PC-3 (cell line): ENCODE measurements at regions not wholly inside any gene's neighbourhood (a gene's known extent, or its start where the extent isn't known, plus 50 kb on each side); places are given as distances from the start of the nearest gene placed in this dataset.

ENCODE experiments used
- ATAC-seq: fragments of 200-7000 bp; cut with Tn5 transposase; 2 replicates; pipeline ENCODE4 v1.9.1; 2020; ENCODE audit warnings: mild to moderate bottlenecking, moderate library complexity
- BruUV-seq: library from RNA; stranded (reverse); fragments of 400-500 nt; replicated peaks from 2 replicates; lab custom pipeline; 2021; lab: Mats Ljungman, UMichigan
- CTCF ChIA-PET: fragments of 300-600 bp; sonication (Branson Sonifier 250); formaldehyde crosslinking; loops from one replicate; lab custom pipeline; 2022; ENCODE audit warnings: antibody characterized with exemption; lab: Charles Lee
- POLR2A ChIA-PET: fragments of 300-600 bp; sonication (Branson Sonifier 250); formaldehyde crosslinking; loops from one replicate; lab custom pipeline; 2022; ENCODE audit warnings: antibody characterized with exemption; ENCODE audit not compliant: unreplicated experiment; lab: Charles Lee
- DNase-seq: peaks from one replicate; pipeline ENCODE4 v3.0.0-alpha.2; 2015
- H2AFZ ChIP-seq: fragments of 300-600 bp; sonication (generic); 2 replicates; pipeline ENCODE4 v1.6.0; 2016; ENCODE audit warnings: antibody characterized with exemption, low read length
- H3F3A ChIP-seq: fragments of 300-600 bp; sonication (generic); one replicate; pipeline ENCODE4 v1.6.0; 2017; ENCODE audit warnings: antibody characterized with exemption, low read length, control low read depth, mild to moderate bottlenecking; ENCODE audit not compliant: unreplicated experiment
- H3K27ac ChIP-seq: fragments of 300-600 bp; sonication (generic); 2 replicates; pipeline ENCODE4 v1.5.1; 2016; ENCODE audit warnings: mild to moderate bottlenecking, low read length
- H3K27me3 ChIP-seq: fragments of 300-600 bp; sonication (generic); 2 replicates; pipeline ENCODE4 v1.6.1; 2016; ENCODE audit warnings: low read length, mixed read lengths
- H3K36me3 ChIP-seq: fragments of 300-600 bp; sonication (generic); 2 replicates; pipeline ENCODE4 v1.6.1; 2016; ENCODE audit warnings: low read depth, mixed run types, low read length, mixed read lengths
- H3K4me1 ChIP-seq: fragments of 300-600 bp; sonication (generic); 2 replicates; pipeline ENCODE4 v1.5.1; 2016; ENCODE audit warnings: low read length; ENCODE audit not compliant: insufficient read depth
- H3K4me2 ChIP-seq: fragments of 300-600 bp; sonication (generic); 2 replicates; pipeline ENCODE4 v1.6.0; 2016; ENCODE audit warnings: low read length
- H3K4me3 ChIP-seq: fragments of 300-600 bp; sonication (generic); 2 replicates; pipeline ENCODE4 v1.5.1; 2016; ENCODE audit warnings: mild to moderate bottlenecking, low read length, mixed read lengths
- H3K79me2 ChIP-seq: fragments of 300-600 bp; sonication (generic); 2 replicates; pipeline ENCODE4 v1.6.1; 2017; ENCODE audit warnings: low read length, mixed read lengths
- H3K9ac ChIP-seq: fragments of 300-600 bp; sonication (generic); 2 replicates; pipeline ENCODE4 v1.6.0; 2016; ENCODE audit warnings: mild to moderate bottlenecking, low read length
- H3K9me2 ChIP-seq: fragments of 300-600 bp; sonication (generic); replicated peaks from 2 replicates; pipeline ENCODE4 v1.6.1; 2016; ENCODE audit warnings: mixed run types, low read length, mixed read lengths
- H3K9me3 ChIP-seq: fragments of 300-600 bp; sonication (generic); 2 replicates; pipeline ENCODE4 v1.6.1; 2016; ENCODE audit warnings: low read length, mixed read lengths
- H4K20me1 ChIP-seq: fragments of 300-600 bp; sonication (generic); 2 replicates; pipeline ENCODE4 v1.6.1; 2016; ENCODE audit warnings: low read length, mixed read lengths
- EZH2 ChIP-seq: fragments of 300-600 bp; sonication (generic); IDR thresholded peaks from one replicate; pipeline ENCODE4 v1.6.1; 2017; ENCODE audit warnings: antibody characterized with exemption, mild to moderate bottlenecking, low read length; ENCODE audit not compliant: unreplicated experiment
- EZH2phosphoT487 ChIP-seq: fragments of 300-600 bp; sonication (generic); IDR thresholded peaks from 2 replicates; pipeline ENCODE4 v1.6.1; 2018; ENCODE audit warnings: mild to moderate bottlenecking, antibody characterized with exemption, low read length, borderline replicate concordance
- intact Hi-C: fragments of 100-400 bp; cut with micrococcal nuclease; formaldehyde crosslinking; loops from 2 replicates; pipeline ENCODE4 v1.9.0; 2023
- TF ChIP-seq, protein P1 (sequence below): fragments of 300-600 bp; sonication (generic); conservative IDR thresholded peaks from 2 replicates; pipeline ENCODE4 v1.5.1; 2017; ENCODE audit warnings: antibody characterized with exemption, low read depth, mild to moderate bottlenecking, low read length

DNA sequence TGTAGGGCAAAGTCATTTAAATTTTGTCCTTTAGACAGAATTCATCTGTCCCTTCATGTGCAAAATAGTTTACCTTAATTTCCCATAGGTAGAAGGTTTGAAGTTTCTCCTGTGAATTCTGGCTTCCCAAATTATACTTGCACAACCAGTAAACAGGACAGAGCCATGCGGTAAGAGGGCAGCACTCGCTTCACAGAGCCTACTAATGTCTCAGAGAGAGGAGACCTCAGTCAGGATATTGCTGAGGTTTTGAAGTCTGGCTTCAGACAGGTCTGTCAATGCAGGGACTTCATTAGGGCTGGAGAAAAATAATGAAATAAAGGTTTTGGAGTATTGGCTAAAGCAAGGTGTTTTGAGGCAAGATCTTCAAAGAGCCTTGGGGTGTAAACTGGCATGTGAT lies 91.4 kb downstream of the ANXA1 start:
- no peak overlapping the region for H3K4me3 ChIP-seq
- H3K9ac ChIP-seq, result no peak overlapping the region
- no peaks in the 10 kb centered on the region for H3K36me3 ChIP-seq
- H3K9me3 ChIP-seq, result no peaks in the 10 kb centered on the region
- ChIA-PET CTCF (no interaction called here), POLR2A (interaction anchor here (0.5 kb wide), 1 partner anchor 36 kb away, joined by 3 read pairs; no protein-coding TSS in a partner anchor)
- DNase-seq (no peak), ATAC-seq (no peak)
- no peak overlapping the region for H3K27ac ChIP-seq
- peaks cover 10% of the 10 kb centered on the region; the same call in 1 of the 2 replicates for H3K27me3 ChIP-seq
- H3K4me1 ChIP-seq, result no peaks in the 10 kb centered on the region
- H3F3A ChIP-seq, result no peaks in the 10 kb centered on the region
- H3K79me2 ChIP-seq, result no peaks in the 10 kb centered on the region
- no peak overlapping the region for H2AFZ ChIP-seq
- H4K20me1 ChIP-seq, result no peaks in the 10 kb centered on the region
- no peak for TF ChIP-seq EZH2phosphoT487
- TF ChIP-seq, protein P1, sequence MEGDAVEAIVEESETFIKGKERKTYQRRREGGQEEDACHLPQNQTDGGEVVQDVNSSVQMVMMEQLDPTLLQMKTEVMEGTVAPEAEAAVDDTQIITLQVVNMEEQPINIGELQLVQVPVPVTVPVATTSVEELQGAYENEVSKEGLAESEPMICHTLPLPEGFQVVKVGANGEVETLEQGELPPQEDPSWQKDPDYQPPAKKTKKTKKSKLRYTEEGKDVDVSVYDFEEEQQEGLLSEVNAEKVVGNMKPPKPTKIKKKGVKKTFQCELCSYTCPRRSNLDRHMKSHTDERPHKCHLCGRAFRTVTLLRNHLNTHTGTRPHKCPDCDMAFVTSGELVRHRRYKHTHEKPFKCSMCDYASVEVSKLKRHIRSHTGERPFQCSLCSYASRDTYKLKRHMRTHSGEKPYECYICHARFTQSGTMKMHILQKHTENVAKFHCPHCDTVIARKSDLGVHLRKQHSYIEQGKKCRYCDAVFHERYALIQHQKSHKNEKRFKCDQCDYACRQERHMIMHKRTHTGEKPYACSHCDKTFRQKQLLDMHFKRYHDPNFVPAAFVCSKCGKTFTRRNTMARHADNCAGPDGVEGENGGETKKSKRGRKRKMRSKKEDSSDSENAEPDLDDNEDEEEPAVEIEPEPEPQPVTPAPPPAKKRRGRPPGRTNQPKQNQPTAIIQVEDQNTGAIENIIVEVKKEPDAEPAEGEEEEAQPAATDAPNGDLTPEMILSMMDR, result no peak
- TF ChIP-seq EZH2, result no peak
- no TSS peak for BruUV-seq
- intact Hi-C loops, result no loop called here
- no peak overlapping the region for H3K4me2 ChIP-seq
- H3K9me2 ChIP-seq, result no peaks in the 10 kb centered on the region

DNA sequence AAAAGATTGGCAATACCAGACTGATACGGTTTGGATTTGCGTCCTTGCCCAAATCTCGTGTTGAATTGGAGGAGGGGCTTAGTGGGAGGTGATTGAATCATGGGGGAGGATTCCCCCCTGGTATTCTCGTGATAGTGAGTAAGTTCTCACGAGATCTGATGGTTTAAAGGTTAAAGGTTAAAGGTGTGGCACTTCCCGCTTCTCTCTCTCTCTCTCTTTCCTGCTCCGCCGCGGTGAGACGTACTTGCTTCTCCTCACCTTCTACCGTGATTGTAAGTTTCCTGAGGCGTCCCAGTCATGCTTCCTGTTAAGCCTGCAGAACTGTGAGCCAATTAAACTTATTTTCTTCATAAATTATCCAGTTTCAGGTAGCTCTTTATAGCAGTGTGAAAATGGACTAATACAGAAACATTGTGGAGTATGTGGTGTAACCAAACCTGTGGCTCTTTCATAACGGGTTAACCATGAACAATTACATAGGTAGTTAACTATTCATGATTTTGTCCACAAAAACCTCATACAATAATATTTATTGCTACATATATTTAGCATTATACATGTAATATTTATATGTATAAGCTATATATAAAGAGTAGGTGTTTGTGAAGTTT lies 107.5 kb downstream of the ANXA1 start:
- no peaks in the 10 kb centered on the region for H3K9me2 ChIP-seq
- BruUV-seq, result no TSS peak
- ATAC-seq, result no peak
- intact Hi-C loops, result no loop called here
- H3K9me3 ChIP-seq, result no peaks in the 10 kb centered on the region
- H3K4me3 ChIP-seq, result no peak overlapping the region
- H3K9ac ChIP-seq, result no peak overlapping the region
- no peaks in the 10 kb centered on the region for H3F3A ChIP-seq
- no peaks in the 10 kb centered on the region for H3K27me3 ChIP-seq
- ChIA-PET CTCF (no interaction called here), POLR2A (no interaction called here)
- H3K27ac ChIP-seq, result no peak overlapping the region
- H2AFZ ChIP-seq, result no peak overlapping the region
- no peaks in the 10 kb centered on the region for H3K4me1 ChIP-seq
- no peak overlapping the region for H3K4me2 ChIP-seq
- DNase-seq, result no peak
- H3K79me2 ChIP-seq, result no peaks in the 10 kb centered on the region
- H3K36me3 ChIP-seq, result no peaks in the 10 kb centered on the region
- TF ChIP-seq EZH2 (no peak), EZH2phosphoT487 (no peak)
- TF ChIP-seq, protein P1, result no peak
- H4K20me1 ChIP-seq, result no peaks in the 10 kb centered on the region

DNA sequence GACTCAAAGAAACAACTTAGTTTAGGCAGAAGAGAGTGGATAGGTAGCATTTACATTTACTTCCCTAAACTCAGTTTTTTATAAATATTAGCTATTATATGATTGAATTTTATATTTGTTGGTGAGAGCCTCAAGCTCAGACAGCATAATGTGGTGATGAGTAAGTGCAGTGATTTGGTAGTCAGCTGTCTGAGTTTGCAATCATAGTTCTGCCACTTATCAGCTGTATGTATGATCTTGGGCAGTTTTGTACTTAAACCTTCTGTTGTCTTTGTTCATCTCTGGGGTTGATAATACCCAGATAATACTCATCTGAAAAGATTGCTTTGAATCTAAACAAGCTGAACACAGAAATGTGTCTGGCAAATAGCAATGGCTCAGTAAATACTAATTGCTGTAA lies 108.8 kb downstream of the ANXA1 start:
- intact Hi-C loops, result no loop called here
- Histone ChIP-seq H3F3A (no peaks in the 10 kb centered on the region), H3K27me3 (no peaks in the 10 kb centered on the region), H3K4me3 (no peak overlapping the region), H3K4me1 (no peaks in the 10 kb centered on the region), H3K4me2 (no peak overlapping the region), H4K20me1 (no peaks in the 10 kb centered on the region), H3K27ac (no peak overlapping the region), H3K79me2 (no peaks in the 10 kb centered on the region), H2AFZ (no peak overlapping the region), H3K9me2 (no peaks in the 10 kb centered on the region), H3K36me3 (no peaks in the 10 kb centered on the region), H3K9ac (no peak overlapping the region), H3K9me3 (no peaks in the 10 kb centered on the region)
- no TSS peak for BruUV-seq
- ATAC-seq (no peak), DNase-seq (no peak)
- ChIA-PET CTCF (no interaction called here), POLR2A (no interaction called here)
- TF ChIP-seq EZH2 (no peak), EZH2phosphoT487 (no peak)
- TF ChIP-seq, protein P1, result no peak
